ENCODE measurements at regions not wholly inside any gene's neighbourhood (a gene's known extent, or its start where the extent isn't known, plus 50 kb on each side); places are given as distances from the start of the nearest gene placed in this dataset.

GRCh38 chr13:103306163-103306562 lies 239.9 kb upstream of the SLC10A2 start:
- Histone ChIP-seq H3K9me2 (ENCODE audit: insufficient read depth) (no peaks in the 10 kb centered on the region), H3K27me3 (ENCODE audit: insufficient read depth, low read length) (no peaks in the 10 kb centered on the region), H4K20me1 (ENCODE audit: insufficient read depth) (no peaks in the 10 kb centered on the region), H3K36me3 (ENCODE audit: control insufficient read depth in 1 of 2, insufficient read depth in 2 of 2, low read length in 2 of 2) (no peaks in the 10 kb centered on the region), H3K4me2 (ENCODE audit: low read length) (no peak overlapping the region), H3K4me1 (ENCODE audit: control insufficient read depth in 1 of 2, insufficient read depth in 2 of 2, low read length in 2 of 2) (no peaks in the 10 kb centered on the region), H3K79me2 (ENCODE audit: insufficient read depth, low read length) (no peaks in the 10 kb centered on the region), H3K9me3 (ENCODE audit: control insufficient read depth in 1 of 2, insufficient read depth in 1 of 2, low read depth in 1 of 2, low read length in 2 of 2) (0 out of 4 replicates have a peak, but pooled peaks cover 0 to 3% of the 10 kb centered on the region in 2 experiments), H3K27ac (ENCODE audit: low read depth, low read length) (no peak overlapping the region), H2AFZ (ENCODE audit: low read depth, low read length, poor library complexity, severe bottlenecking) (no peak overlapping the region), H3K4me3 (replicated peaks in 1 of 2; ENCODE audit: low read depth in 1 of 2, low read length in 2 of 2) (no peak overlapping the region), H3K9ac (ENCODE audit: low read length) (no peak overlapping the region)
- intact Hi-C loops (cut with micrococcal nuclease), result no loop called here
- ChIA-PET CTCF (no interaction called here), RAD21 (ENCODE audit: low non-redundant PET in 1 of 2, low total read pairs in 2 of 2, uncharacterized antibody in 2 of 2, unreplicated experiment in 2 of 2) (no interaction called here), POLR2A (no interaction called here)
- no peak for DNase-seq (ENCODE audit: low read depth, low spot score)
- no TSS peak for BruUV-seq (replicated peaks)
- TF ChIP-seq CTCF (IDR thresholded peaks at IDR 0.05 in 2 of 3, conservative IDR thresholded peaks at IDR 0.05 in 1 of 3; ENCODE audit: borderline replicate concordance in 1 of 3, insufficient read depth in 1 of 3, low read depth in 2 of 3, low read length in 2 of 3), result no peak
- TF ChIP-seq SRF (IDR thresholded peaks at IDR 0.05; ENCODE audit: low read depth), result no peak
- TF ChIP-seq SP1 (IDR thresholded peaks at IDR 0.05; ENCODE audit: low read depth), result no peak
- no peak for TF ChIP-seq POLR2AphosphoS5 (IDR thresholded peaks at IDR 0.05; ENCODE audit: low read depth, low read length)
- no peak for TF ChIP-seq SIN3A (IDR thresholded peaks at IDR 0.05; ENCODE audit: low read depth)
- no peak for TF ChIP-seq MAX (IDR thresholded peaks at IDR 0.05)
- TF ChIP-seq ELF1 (IDR thresholded peaks at IDR 0.05; ENCODE audit: borderline replicate concordance, low read depth), result no peak
- TF ChIP-seq RAD21 (IDR thresholded peaks at IDR 0.05; ENCODE audit: low read depth), result no peak
- TF ChIP-seq ZFX (IDR thresholded peaks at IDR 0.05), result no peak
- TF ChIP-seq TCF7L2 (IDR thresholded peaks at IDR 0.05; ENCODE audit: borderline replicate concordance, extremely low read depth, insufficient read depth, insufficient read length), result no peak
- TF ChIP-seq REST (IDR thresholded peaks at IDR 0.05; ENCODE audit: low read depth), result no peak
- no peak for ATAC-seq

All from HCT116 (cell line).